Choroid plexus epithelial cell (primary cell): ENCODE measurements at regions not wholly inside any gene's neighbourhood (a gene's known extent, or its start where the extent isn't known, plus 50 kb on each side); places are given as distances from the start of the nearest gene placed in this dataset.

Source experiments
- DNase-seq: peaks from one replicate; pipeline ENCODE4 v3.0.0-alpha.2; 2010; ENCODE audit warnings: low read depth
- H3K4me3 ChIP-seq: 2 replicates; pipeline ENCODE4 v1.5.1; 2011; ENCODE audit warnings: low read depth, mild to moderate bottlenecking, control low read depth, low read length, moderate library complexity
- CTCF ChIP-seq: conservative IDR thresholded peaks from 2 replicates; pipeline ENCODE4 v1.5.1; 2011; ENCODE audit warnings: low read depth, mild to moderate bottlenecking, control low read depth, inconsistent platforms, low read length, moderate library complexity

- TF ChIP-seq CTCF, result no peak
- DNase-seq, result no peak
- no peak overlapping the region for H3K4me3 ChIP-seq
Measured at GRCh38 chr21:14734833-14735232, 188.7 kb upstream of the SAMSN1 start.

- DNase-seq, result peak; percentile 4
- TF ChIP-seq CTCF, result no peak
- no peak overlapping the region for H3K4me3 ChIP-seq
Measured at GRCh38 chr21:14734191-14734590, 188.1 kb upstream of the SAMSN1 start.

GRCh38 chr21:14725219-14725618 is 179.1 kb upstream of the SAMSN1 start:
- no peak for TF ChIP-seq CTCF
- no peak overlapping the region for H3K4me3 ChIP-seq
- no peak for DNase-seq

GRCh38 chr21:14722841-14723483 is 176.8 kb upstream of the SAMSN1 start:
- no peak overlapping the region for H3K4me3 ChIP-seq
- no peak for DNase-seq
- no peak for TF ChIP-seq CTCF

- no peak for TF ChIP-seq CTCF
- DNase-seq, result no peak
- no peak overlapping the region for H3K4me3 ChIP-seq
Measured at GRCh38 chr21:14720237-14720636, 174.1 kb upstream of the SAMSN1 start.

GRCh38 chr21:14718951-14719350 is 172.8 kb upstream of the SAMSN1 start:
- TF ChIP-seq CTCF, result no peak
- DNase-seq, result no peak
- H3K4me3 ChIP-seq, result no peak overlapping the region

GRCh38 chr21:14716761-14717396 is 170.8 kb upstream of the SAMSN1 start:
- TF ChIP-seq CTCF, result no peak

More at GRCh38 chr21:14716761-14717396, 170.8 kb upstream of the SAMSN1 start:
- H3K4me3 ChIP-seq, result no peak overlapping the region
- no peak for DNase-seq
